Calu3 (cell line): ENCODE measurements at regions not wholly inside any gene's neighbourhood (a gene's known extent, or its start where the extent isn't known, plus 50 kb on each side); places are given as distances from the start of the nearest gene placed in this dataset.

Experiments
- BruUV-seq: library from RNA; stranded (reverse); fragments of 400-500 nt; replicated peaks from 2 replicates; lab custom pipeline; 2021; lab: Mats Ljungman, UMichigan
- CTCF ChIA-PET: fragments of 300-600 bp; sonication (Branson Sonifier 250); formaldehyde crosslinking; loops from one replicate; lab custom pipeline; 2022; ENCODE audit warnings: antibody characterized with exemption; lab: Charles Lee
- DNase-seq: peaks from one replicate; pipeline ENCODE4 v3.0.0; 2022
- H3K27ac Mint-ChIP-seq: one replicate; pipeline ENCODE4 v1.8.0; 2022; ENCODE audit warnings: mixed read lengths; ENCODE audit not compliant: unreplicated experiment
- H3K27me3 Mint-ChIP-seq: one replicate; pipeline ENCODE4 v1.8.0; 2022; ENCODE audit warnings: mixed read lengths; ENCODE audit not compliant: unreplicated experiment
- H3K36me3 Mint-ChIP-seq: one replicate; pipeline ENCODE4 v1.8.0; 2022; ENCODE audit warnings: mild to moderate bottlenecking, moderate library complexity, mixed read lengths; ENCODE audit not compliant: insufficient read depth, unreplicated experiment
- H3K4me1 Mint-ChIP-seq: one replicate; pipeline ENCODE4 v1.8.0; 2022; ENCODE audit warnings: mild to moderate bottlenecking, low read depth, mixed read lengths; ENCODE audit not compliant: unreplicated experiment
- H3K4me3 Mint-ChIP-seq: one replicate; pipeline ENCODE4 v1.8.0; 2022; ENCODE audit warnings: mild to moderate bottlenecking, low read depth, moderate library complexity, mixed read lengths; ENCODE audit not compliant: unreplicated experiment
- H3K9me3 Mint-ChIP-seq: one replicate; pipeline ENCODE4 v1.8.0; 2022; ENCODE audit warnings: low read depth, mixed read lengths; ENCODE audit not compliant: unreplicated experiment
- CTCF ChIP-seq: fragments of 200-600 bp; IDR thresholded peaks from one replicate; pipeline ENCODE4 v1.8.0; 2022; ENCODE audit warnings: antibody characterized with exemption; ENCODE audit not compliant: unreplicated experiment
- intact Hi-C: fragments of 100-400 bp; cut with micrococcal nuclease; formaldehyde crosslinking; loops from one replicate; pipeline ENCODE4 v1.10.0; 2022; ENCODE audit not compliant: unreplicated experiment

GRCh38 chr20:16939051-16939450 lies 190.9 kb downstream of the OTOR start:
- Mint-ChIP-seq H3K4me3 (no peak overlapping the region), H3K9me3 (no peaks in the 10 kb centered on the region), H3K4me1 (no peaks in the 10 kb centered on the region), H3K27ac (no peak overlapping the region), H3K27me3 (no peaks in the 10 kb centered on the region), H3K36me3 (no peaks in the 10 kb centered on the region)
- CTCF ChIA-PET, result no interaction called here
- no peak for DNase-seq
- BruUV-seq, result no TSS peak
- intact Hi-C loops, result no loop called here
- no peak for TF ChIP-seq CTCF

GRCh38 chr20:16940701-16941100 lies 192.5 kb downstream of the OTOR start:
- intact Hi-C loops, result no loop called here
- no peak overlapping the region for H3K4me3 Mint-ChIP-seq
- no TSS peak for BruUV-seq
- no peaks in the 10 kb centered on the region for H3K27me3 Mint-ChIP-seq
- no peaks in the 10 kb centered on the region for H3K9me3 Mint-ChIP-seq
- no peak for DNase-seq
- no peaks in the 10 kb centered on the region for H3K4me1 Mint-ChIP-seq
- no peak for TF ChIP-seq CTCF
- no peak overlapping the region for H3K27ac Mint-ChIP-seq
- no peaks in the 10 kb centered on the region for H3K36me3 Mint-ChIP-seq
- CTCF ChIA-PET, result no interaction called here

DNA sequence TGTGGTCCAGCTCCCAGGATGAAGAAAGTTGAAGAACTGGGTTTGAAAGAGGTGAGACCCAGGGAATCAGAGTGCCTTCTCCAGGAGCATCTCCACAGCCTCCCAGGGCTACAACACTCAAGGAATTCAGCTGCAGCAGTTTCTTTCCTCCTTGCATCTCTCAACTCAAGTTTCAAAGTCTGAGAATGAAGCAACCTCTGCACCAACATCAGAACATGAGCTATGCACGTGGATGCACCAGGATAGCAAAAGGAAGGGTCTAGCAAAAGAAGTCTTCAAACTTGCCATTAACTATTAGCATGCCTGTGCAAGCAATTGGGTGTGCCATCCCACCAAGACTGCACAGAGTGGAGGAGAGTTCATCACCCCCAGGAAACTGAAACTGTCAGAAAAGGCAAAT lies 193.9 kb downstream of the OTOR start:
- CTCF ChIA-PET, result no interaction called here
- H3K36me3 Mint-ChIP-seq, result no peaks in the 10 kb centered on the region
- no peak for TF ChIP-seq CTCF
- no peak overlapping the region for H3K27ac Mint-ChIP-seq
- H3K4me3 Mint-ChIP-seq, result no peak overlapping the region
- BruUV-seq, result no TSS peak
- intact Hi-C loops, result no loop called here
- no peak for DNase-seq
- H3K9me3 Mint-ChIP-seq, result no peaks in the 10 kb centered on the region
- H3K4me1 Mint-ChIP-seq, result no peaks in the 10 kb centered on the region
- H3K27me3 Mint-ChIP-seq, result no peaks in the 10 kb centered on the region

DNA sequence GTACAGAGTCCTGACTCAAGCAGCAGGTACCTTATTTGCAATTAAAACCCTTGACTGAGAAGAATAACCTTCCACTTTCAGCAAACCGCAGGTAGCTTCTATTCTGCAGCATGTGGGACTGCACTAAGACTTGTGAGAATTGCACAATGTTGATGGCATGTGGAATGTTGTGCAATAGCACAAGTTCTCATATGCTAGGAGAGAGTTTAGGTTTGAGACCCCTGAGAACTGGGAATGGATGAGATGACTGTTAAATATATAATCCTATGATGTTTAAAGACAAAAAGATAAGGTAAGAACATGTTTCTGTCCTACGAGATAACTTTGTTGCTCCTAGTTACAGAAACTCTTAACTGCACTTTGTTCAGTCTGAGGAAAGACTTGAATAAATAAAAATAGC lies 194.6 kb downstream of the OTOR start:
- no TSS peak for BruUV-seq
- Mint-ChIP-seq H3K36me3 (no peaks in the 10 kb centered on the region), H3K4me1 (no peaks in the 10 kb centered on the region), H3K27ac (no peak overlapping the region), H3K9me3 (no peaks in the 10 kb centered on the region), H3K4me3 (no peak overlapping the region), H3K27me3 (no peaks in the 10 kb centered on the region)
- CTCF ChIA-PET, result no interaction called here
- intact Hi-C loops, result no loop called here
- no peak for DNase-seq
- no peak for TF ChIP-seq CTCF
